Heart left ventricle (tissue), 13 donors: ENCODE measurements at regions not wholly inside any gene's neighbourhood (a gene's known extent, or its start where the extent isn't known, plus 50 kb on each side); places are given as distances from the start of the nearest gene placed in this dataset.

ENCODE experiments used
- CTCF ChIP-seq, 12 donors: fragments of 200-600 bp; sonication (generic) in 4 of 12; IDR thresholded peaks; one replicate each; pipeline versions ENCODE4 v1.5.0 to v1.8.0; 2018 to 2022; ENCODE audit warnings: antibody characterized with exemption in 12 of 12, mild to moderate bottlenecking in 5 of 12
- POLR2A ChIP-seq, 2 donors: fragments of 450-650 bp; IDR thresholded peaks; one replicate each; pipeline ENCODE4 v1.6.1; 2017; ENCODE audit warnings: antibody characterized with exemption in 2 of 2, mild to moderate bottlenecking in 2 of 2, moderate library complexity in 2 of 2
- donor health status: ischemic (EF 13 %, LVEDD 7.1; RV severe dilation, severe dysfunction).
- donor health status: DM: no; HTN: yes; CAD: no.
- donor health status: DM: no; HTN: no; CAD: no.
- donor health status: ischemic (EF 25% LVEDD 6.9; RV normal size, moderate dysfunction).
- donor health status: ischemic (EF 25% LVEDD 5.7; RV mildly dilated, moderate dysfunction).
- donor health status: ischemic (EF 35%, LVEDD 5.7; RV mildly dilated, moderate dysfunction).
- donor health status: nonischemic (EF 11% LVEDD 7.7; RV severe dilation, severe dysfunction).
- donor health status: DM: yes; HTN: yes; CAD: no.
- donor health status: PGD.
- donor health status: ischemic (EF 29% LVEDD 5.4; RV normal size, mild dysfunction).
- donor health status: nonischemic (EF 23%, LVEDD 6.1; RV moderate dilation, normal function).

- TF ChIP-seq POLR2A (IDR thresholded peaks at IDR 0.05) (no peak), CTCF (IDR thresholded peaks at IDR 0.05) (no peak)
These were observed 95.6 kb upstream of the LIPC start for GRCh38 chr15:58336161-58336560.
